Panc1 (cell line): ENCODE measurements at regions not wholly inside any gene's neighbourhood (a gene's known extent, or its start where the extent isn't known, plus 50 kb on each side); places are given as distances from the start of the nearest gene placed in this dataset.

ENCODE experiments used
- CTCF ChIP-seq: fragments of 450-650 bp; IDR thresholded peaks from 2 replicates; pipeline ENCODE4 v1.5.1; 2017; ENCODE audit warnings: mild to moderate bottlenecking
- POLR2AphosphoS5 ChIP-seq: IDR thresholded peaks from 2 replicates; pipeline ENCODE4 v1.6.1; 2012; ENCODE audit warnings: mild to moderate bottlenecking, low read depth, low read length, moderate library complexity
- SIN3A ChIP-seq: IDR thresholded peaks from 2 replicates; pipeline ENCODE4 v1.6.1; 2012; ENCODE audit warnings: low read depth, mild to moderate bottlenecking, low read length, moderate library complexity, borderline replicate concordance; ENCODE audit not compliant: insufficient read depth
- TCF7L2 ChIP-seq: IDR thresholded peaks from 2 replicates; pipeline ENCODE4 v1.6.1; 2011; ENCODE audit warnings: mild to moderate bottlenecking, low read depth, low read length, inconsistent platforms
- TF ChIP-seq, protein P1 (sequence below), 2 experiments: IDR thresholded peaks; 2 replicates each; pipeline ENCODE4 v1.6.1; 2011 to 2012; ENCODE audit warnings: low read depth in 2 of 2, control low read depth in 1 of 2, low read length in 1 of 2, mild to moderate bottlenecking in 1 of 2, moderate library complexity in 1 of 2; ENCODE audit not compliant: insufficient read depth in 1 of 2

- TF ChIP-seq CTCF (no peak), POLR2AphosphoS5 (no peak), SIN3A (no peak), TCF7L2 (no peak)
- TF ChIP-seq, protein P1, sequence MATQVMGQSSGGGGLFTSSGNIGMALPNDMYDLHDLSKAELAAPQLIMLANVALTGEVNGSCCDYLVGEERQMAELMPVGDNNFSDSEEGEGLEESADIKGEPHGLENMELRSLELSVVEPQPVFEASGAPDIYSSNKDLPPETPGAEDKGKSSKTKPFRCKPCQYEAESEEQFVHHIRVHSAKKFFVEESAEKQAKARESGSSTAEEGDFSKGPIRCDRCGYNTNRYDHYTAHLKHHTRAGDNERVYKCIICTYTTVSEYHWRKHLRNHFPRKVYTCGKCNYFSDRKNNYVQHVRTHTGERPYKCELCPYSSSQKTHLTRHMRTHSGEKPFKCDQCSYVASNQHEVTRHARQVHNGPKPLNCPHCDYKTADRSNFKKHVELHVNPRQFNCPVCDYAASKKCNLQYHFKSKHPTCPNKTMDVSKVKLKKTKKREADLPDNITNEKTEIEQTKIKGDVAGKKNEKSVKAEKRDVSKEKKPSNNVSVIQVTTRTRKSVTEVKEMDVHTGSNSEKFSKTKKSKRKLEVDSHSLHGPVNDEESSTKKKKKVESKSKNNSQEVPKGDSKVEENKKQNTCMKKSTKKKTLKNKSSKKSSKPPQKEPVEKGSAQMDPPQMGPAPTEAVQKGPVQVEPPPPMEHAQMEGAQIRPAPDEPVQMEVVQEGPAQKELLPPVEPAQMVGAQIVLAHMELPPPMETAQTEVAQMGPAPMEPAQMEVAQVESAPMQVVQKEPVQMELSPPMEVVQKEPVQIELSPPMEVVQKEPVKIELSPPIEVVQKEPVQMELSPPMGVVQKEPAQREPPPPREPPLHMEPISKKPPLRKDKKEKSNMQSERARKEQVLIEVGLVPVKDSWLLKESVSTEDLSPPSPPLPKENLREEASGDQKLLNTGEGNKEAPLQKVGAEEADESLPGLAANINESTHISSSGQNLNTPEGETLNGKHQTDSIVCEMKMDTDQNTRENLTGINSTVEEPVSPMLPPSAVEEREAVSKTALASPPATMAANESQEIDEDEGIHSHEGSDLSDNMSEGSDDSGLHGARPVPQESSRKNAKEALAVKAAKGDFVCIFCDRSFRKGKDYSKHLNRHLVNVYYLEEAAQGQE (IDR thresholded peaks at IDR 0.05; ENCODE audit: insufficient read depth in 1 of 2, low read depth in 2 of 2, low read length in 1 of 2), result no peak
Measured at GRCh38 chr1:115142616-115143015, 53.3 kb upstream of the TSPAN2 start.
